Fibroblast of skin of left biceps (primary cell): ENCODE measurements at regions not wholly inside any gene's neighbourhood (a gene's known extent, or its start where the extent isn't known, plus 50 kb on each side); places are given as distances from the start of the nearest gene placed in this dataset.

ENCODE experiments used
- DNase-seq, 2 experiments: peaks; one replicate each; pipeline ENCODE4 v3.0.0-alpha.2; 2013; ENCODE audit warnings: low read depth in 2 of 2

- DNase-seq, result no peak
Observed at GRCh38 chr15:53305101-53305500, 454.4 kb downstream of the WDR72 start.

GRCh38 chr15:53297828-53298227 is 461.6 kb downstream of the WDR72 start:
- DNase-seq, result no peak

- no peak for DNase-seq
Observed at GRCh38 chr15:53296603-53297002, 462.9 kb downstream of the WDR72 start.

GRCh38 chr15:53295574-53295973 is 463.9 kb downstream of the WDR72 start:
- DNase-seq, result no peak

GRCh38 chr15:53288542-53288941 is 470.9 kb downstream of the WDR72 start:
- no peak for DNase-seq

- DNase-seq, result no peak
Observed at GRCh38 chr15:53274630-53275029, 484.5 kb upstream of the ONECUT1 start.

- no peak for DNase-seq
Observed at GRCh38 chr15:53272116-53272515, 482.0 kb upstream of the ONECUT1 start.

- no peak for DNase-seq
Observed at GRCh38 chr15:53266176-53266575, 476.0 kb upstream of the ONECUT1 start.

GRCh38 chr15:53260647-53261046 is 470.5 kb upstream of the ONECUT1 start:
- no peak for DNase-seq

GRCh38 chr15:53256457-53256856 is 466.3 kb upstream of the ONECUT1 start:
- DNase-seq, result no peak

GRCh38 chr15:53256043-53256442 is 465.9 kb upstream of the ONECUT1 start:
- no peak for DNase-seq

GRCh38 chr15:53251996-53252395 is 461.9 kb upstream of the ONECUT1 start:
- DNase-seq, result no peak

GRCh38 chr15:53251523-53251922 is 461.4 kb upstream of the ONECUT1 start:
- DNase-seq, result no peak

GRCh38 chr15:53247041-53247708 is 457.0 kb upstream of the ONECUT1 start:
- no peak for DNase-seq

- no peak for DNase-seq
Observed at GRCh38 chr15:53246404-53246803, 456.3 kb upstream of the ONECUT1 start.

GRCh38 chr15:53233801-53234200 is 443.7 kb upstream of the ONECUT1 start:
- DNase-seq, result no peak

GRCh38 chr15:53230473-53230872 is 440.3 kb upstream of the ONECUT1 start:
- no peak for DNase-seq

- no peak for DNase-seq
Observed at GRCh38 chr15:53226559-53226958, 436.4 kb upstream of the ONECUT1 start.

GRCh38 chr15:53225781-53226180 is 435.6 kb upstream of the ONECUT1 start:
- no peak for DNase-seq

- no peak for DNase-seq
Observed at GRCh38 chr15:53224371-53224770, 434.2 kb upstream of the ONECUT1 start.

GRCh38 chr15:53223815-53224214 is 433.7 kb upstream of the ONECUT1 start:
- DNase-seq, result no peak

GRCh38 chr15:53218666-53219580 is 428.8 kb upstream of the ONECUT1 start:
- DNase-seq, result no peak

- no peak for DNase-seq
Observed at GRCh38 chr15:53216036-53216435, 425.9 kb upstream of the ONECUT1 start.
